Thyroid gland (tissue), 4 donors: ENCODE measurements at regions not wholly inside any gene's neighbourhood (a gene's known extent, or its start where the extent isn't known, plus 50 kb on each side); places are given as distances from the start of the nearest gene placed in this dataset.
"Not testable (repeated sequence)": the region's sequence is repeated elsewhere in the genome, so short reads cannot be mapped to it uniquely, and the experiment has no call there.

ENCODE experiments used
- DNase-seq, 2 donors: peaks; one replicate each; pipeline ENCODE4 v3.0.0-alpha.2; 2019
- H3K27ac ChIP-seq, 3 donors: fragments of 200-600 bp; sonication (generic); 1 replicate in 2 of 3; 2 replicates in 1 of 3; pipeline ENCODE4 v1.5.1; 2016 to 2019; ENCODE audit warnings: mild to moderate bottlenecking in 1 of 3, moderate library complexity in 1 of 3
- H3K27me3 ChIP-seq: fragments of 200-600 bp; sonication (generic); one replicate; pipeline ENCODE4 v1.5.1; 2019
- H3K36me3 ChIP-seq, 2 donors: fragments of 200-600 bp; sonication (generic); one replicate each; pipeline ENCODE4 v1.5.1; 2016 to 2019
- H3K4me1 ChIP-seq, 2 donors: fragments of 200-600 bp; sonication (generic); one replicate each; pipeline ENCODE4 v1.5.1; 2017 to 2019
- H3K4me3 ChIP-seq, 3 donors: fragments of 200-600 bp; sonication (generic); replicated peaks in 1 of 3; 1 replicate in 2 of 3; 2 replicates in 1 of 3; pipeline ENCODE4 v1.5.1; 2016; ENCODE audit warnings: mild to moderate bottlenecking in 1 of 3
- H3K9me3 ChIP-seq: fragments of 200-600 bp; sonication (generic); one replicate; pipeline ENCODE4 v1.5.1; 2017
- POLR2A ChIP-seq, 2 donors: fragments of 450-650 bp; IDR thresholded peaks; one replicate each; pipeline ENCODE4 v1.6.1; 2017; ENCODE audit warnings: antibody characterized with exemption in 2 of 2, mild to moderate bottlenecking in 2 of 2, moderate library complexity in 1 of 2
- WGBS, 2 donors: methylation state at CpG; one replicate each; pipeline ENCODE4 v1.1.5; 2017; 5-methylcytosine and 5-hydroxymethylcytosine counted together
- intact Hi-C: fragments of 100-400 bp; cut with DNase I; formaldehyde crosslinking; loops from one replicate; pipeline ENCODE4 v1.15.1; 2023
- TF ChIP-seq, protein P1 (sequence below), 6 experiments: fragments of 200-600 bp in 3 of 6; fragments of 450-650 bp in 3 of 6; sonication (generic) in 3 of 6; IDR thresholded peaks; one replicate each; pipeline ENCODE4 v1.5.1; 2016 to 2019; ENCODE audit warnings: antibody characterized with exemption in 6 of 6, mild to moderate bottlenecking in 2 of 6, inconsistent platforms in 1 of 6, moderate library complexity in 1 of 6

DNA sequence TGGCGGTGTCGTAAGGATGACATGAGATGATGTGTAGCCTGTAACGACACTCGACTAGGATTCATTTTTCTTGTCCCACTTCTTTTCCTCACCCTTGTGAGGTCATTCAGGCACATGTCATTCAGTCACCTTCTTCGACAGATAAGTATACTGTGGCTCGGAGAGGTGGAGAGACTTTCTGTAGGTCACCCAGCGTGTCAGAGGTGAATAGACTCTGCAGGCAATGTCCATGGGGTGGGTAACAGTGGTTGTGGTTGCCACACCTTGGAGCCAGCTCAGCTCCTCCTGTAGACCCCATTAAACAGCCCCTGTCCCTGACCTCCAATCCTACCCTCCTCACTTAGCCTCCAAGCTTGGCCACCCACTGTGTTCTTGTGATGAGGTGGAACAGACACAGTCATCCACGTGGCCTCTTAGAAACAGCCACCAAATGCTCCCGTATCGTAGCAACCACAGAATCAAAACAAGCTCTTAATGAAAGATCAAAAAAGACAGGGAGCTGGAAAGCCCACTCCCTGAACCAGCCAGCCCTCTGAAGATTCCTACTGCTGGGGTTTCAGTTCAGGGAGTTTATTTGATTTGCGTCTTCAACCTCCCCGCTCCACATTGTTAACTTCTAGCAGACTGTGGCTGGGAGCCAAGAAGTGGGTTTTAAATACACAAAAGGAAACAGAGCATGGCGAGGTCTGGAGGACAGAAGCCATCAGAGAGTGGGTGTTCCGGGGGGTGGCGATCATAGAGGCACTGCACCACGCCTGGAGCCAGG, 89.0 kb upstream of the GRK3 start:
- H3K36me3 ChIP-seq, result no peaks in the 10 kb centered on the region
- H3K4me3 ChIP-seq, result no peak overlapping the region
- TF ChIP-seq, protein P1, sequence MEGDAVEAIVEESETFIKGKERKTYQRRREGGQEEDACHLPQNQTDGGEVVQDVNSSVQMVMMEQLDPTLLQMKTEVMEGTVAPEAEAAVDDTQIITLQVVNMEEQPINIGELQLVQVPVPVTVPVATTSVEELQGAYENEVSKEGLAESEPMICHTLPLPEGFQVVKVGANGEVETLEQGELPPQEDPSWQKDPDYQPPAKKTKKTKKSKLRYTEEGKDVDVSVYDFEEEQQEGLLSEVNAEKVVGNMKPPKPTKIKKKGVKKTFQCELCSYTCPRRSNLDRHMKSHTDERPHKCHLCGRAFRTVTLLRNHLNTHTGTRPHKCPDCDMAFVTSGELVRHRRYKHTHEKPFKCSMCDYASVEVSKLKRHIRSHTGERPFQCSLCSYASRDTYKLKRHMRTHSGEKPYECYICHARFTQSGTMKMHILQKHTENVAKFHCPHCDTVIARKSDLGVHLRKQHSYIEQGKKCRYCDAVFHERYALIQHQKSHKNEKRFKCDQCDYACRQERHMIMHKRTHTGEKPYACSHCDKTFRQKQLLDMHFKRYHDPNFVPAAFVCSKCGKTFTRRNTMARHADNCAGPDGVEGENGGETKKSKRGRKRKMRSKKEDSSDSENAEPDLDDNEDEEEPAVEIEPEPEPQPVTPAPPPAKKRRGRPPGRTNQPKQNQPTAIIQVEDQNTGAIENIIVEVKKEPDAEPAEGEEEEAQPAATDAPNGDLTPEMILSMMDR (IDR thresholded peaks at IDR 0.05), result no peak
- no peak for TF ChIP-seq POLR2A (IDR thresholded peaks at IDR 0.05)
- intact Hi-C loops, result loop anchor here (10.0 kb wide), 1 partner anchor 89 kb away; the partner anchor contains the start of gene GRK3
- H3K27me3 ChIP-seq, result no peaks in the 10 kb centered on the region
- H3K4me1 ChIP-seq, result peaks cover 22 to 23% of the 10 kb centered on the region in 2 donors
- H3K9me3 ChIP-seq, result no peaks in the 10 kb centered on the region
- peak; percentile 97 for DNase-seq
- 37 to 42% methylated on average over 16 of the region's 16 CpGs for WGBS, 2 donors
- peak overlapping the region; percentile 44 to 70 (median 66) for H3K27ac ChIP-seq

DNA sequence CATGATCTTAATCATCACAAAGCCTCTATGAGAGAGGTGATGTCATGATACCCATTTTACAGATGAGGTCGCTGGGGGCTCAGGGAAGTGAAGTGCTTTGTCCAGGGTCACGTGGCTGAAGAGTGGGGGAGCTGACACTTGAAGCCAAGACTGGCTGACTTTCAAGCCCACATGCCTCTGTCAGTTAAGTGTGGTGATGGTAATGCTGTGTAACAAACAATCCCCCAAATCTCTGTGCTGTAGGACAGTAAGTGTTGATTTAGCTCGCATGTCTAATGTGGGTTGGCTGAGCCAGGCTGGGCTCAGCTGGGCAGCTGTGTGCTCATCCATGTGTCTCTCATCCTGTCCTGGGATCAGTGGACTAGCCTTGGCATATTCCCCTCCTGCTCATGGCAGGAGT, 87.1 kb upstream of the GRK3 start:
- Histone ChIP-seq H3K27ac (no peak overlapping the region), H3K4me3 (no peak overlapping the region), H3K27me3 (no peaks in the 10 kb centered on the region), H3K36me3 (no peaks in the 10 kb centered on the region), H3K9me3 (no peaks in the 10 kb centered on the region), H3K4me1 (peaks cover 23 to 24% of the 10 kb centered on the region in 2 donors)
- no peak for TF ChIP-seq POLR2A (IDR thresholded peaks at IDR 0.05)
- TF ChIP-seq, protein P1 (IDR thresholded peaks at IDR 0.05), result no peak
- DNase-seq, result no peak
- WGBS, 2 donors, result 93 to 100% methylated on average over 3 of the region's 3 CpGs
- intact Hi-C loops, result loop anchor here (10.0 kb wide), 1 partner anchor 87 kb away; the partner anchor contains the start of gene GRK3

DNA sequence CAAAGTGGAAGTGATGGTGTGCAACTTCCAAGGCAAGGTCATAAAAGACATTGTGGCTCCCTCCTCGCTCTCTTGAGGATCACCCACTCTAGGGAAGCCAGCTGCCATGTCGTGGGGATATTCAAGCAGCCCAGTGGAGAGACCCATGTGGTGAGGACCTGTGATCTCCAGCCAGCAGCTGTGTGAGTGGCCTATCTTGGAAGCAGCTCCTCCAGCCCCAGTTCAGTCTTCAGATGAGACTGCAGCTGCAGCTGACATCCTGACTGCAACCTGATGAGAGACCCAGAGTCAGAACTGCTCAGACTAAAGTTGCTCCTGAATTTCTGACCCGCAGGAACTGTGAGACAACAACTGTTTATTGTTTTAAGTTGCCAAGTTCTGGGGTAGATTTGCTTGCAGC, 86.4 kb upstream of the GRK3 start:
- H3K27ac ChIP-seq, result no peak overlapping the region

DNA sequence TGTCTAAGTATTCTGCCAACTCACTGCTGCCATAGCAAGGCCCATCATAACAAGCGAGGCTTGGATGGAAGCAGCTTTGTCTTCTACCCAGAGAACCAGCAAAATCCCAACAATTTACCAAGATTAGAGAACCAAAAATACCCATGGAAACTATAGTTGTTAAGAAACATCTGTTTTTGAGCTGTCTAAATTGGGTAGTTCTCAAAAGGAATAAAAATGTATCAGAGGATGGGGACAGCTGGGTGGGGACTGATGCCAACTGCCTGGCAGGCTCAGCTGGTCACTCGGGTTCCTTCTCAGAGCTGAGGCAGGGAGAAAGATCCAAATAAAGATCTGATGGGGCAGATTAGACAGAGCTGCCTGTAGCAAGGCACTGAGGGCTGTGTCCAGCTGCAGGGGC, 85.9 kb upstream of the GRK3 start:
- Histone ChIP-seq H3K27me3 (no peaks in the 10 kb centered on the region), H3K36me3 (no peaks in the 10 kb centered on the region), H3K4me1 (peaks cover 33 to 35% of the 10 kb centered on the region in 2 donors), H3K27ac (no peak overlapping the region), H3K9me3 (no peaks in the 10 kb centered on the region), H3K4me3 (no peak overlapping the region)
- intact Hi-C loops, result loop anchor here (10.0 kb wide), 1 partner anchor 86 kb away; the partner anchor contains the start of gene GRK3
- TF ChIP-seq, protein P1 (IDR thresholded peaks at IDR 0.05), result no peak
- no peak for TF ChIP-seq POLR2A (IDR thresholded peaks at IDR 0.05)
- no peak for DNase-seq
- WGBS, 2 donors, result 58 to 76% methylated on average over 2 of the region's 2 CpGs

More for the DNA sequence above, 86.4 kb upstream of the GRK3 start:
- intact Hi-C loops, result loop anchor here (10.0 kb wide), 1 partner anchor 87 kb away; the partner anchor contains the start of gene GRK3
- WGBS, 2 donors, result 92 to 97% methylated on average over 3 of the region's 3 CpGs
- no peak overlapping the region for H3K4me3 ChIP-seq
- H3K36me3 ChIP-seq, result no peaks in the 10 kb centered on the region
- H3K9me3 ChIP-seq, result no peaks in the 10 kb centered on the region
- peaks cover 29 to 31% of the 10 kb centered on the region in 2 donors for H3K4me1 ChIP-seq
- TF ChIP-seq, protein P1 (IDR thresholded peaks at IDR 0.05), result no peak
- TF ChIP-seq POLR2A (IDR thresholded peaks at IDR 0.05), result no peak
- no peaks in the 10 kb centered on the region for H3K27me3 ChIP-seq
- no peak for DNase-seq

DNA sequence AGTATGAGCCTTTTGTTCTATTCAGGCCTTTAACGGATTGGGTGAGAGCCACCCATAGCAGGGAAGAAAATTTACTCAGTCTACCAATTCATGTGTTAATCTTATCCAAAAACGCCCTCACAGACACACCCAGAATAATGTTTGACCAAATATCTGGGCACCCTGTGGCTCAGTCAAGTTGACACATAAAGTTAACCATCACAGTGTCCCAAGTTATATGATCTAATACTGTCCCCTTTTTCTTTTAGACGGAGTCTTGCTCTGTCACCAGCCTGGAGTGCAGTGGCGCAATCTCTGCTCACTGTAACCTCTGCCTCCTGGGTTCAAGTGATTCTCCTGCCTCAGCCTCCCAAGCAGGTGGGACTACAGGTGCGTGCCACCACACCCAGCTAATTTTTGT, 83.6 kb upstream of the GRK3 start:
- intact Hi-C loops, H3K27ac ChIP-seq, DNase-seq, H3K4me3 ChIP-seq, H3K9me3 ChIP-seq, H3K27me3 ChIP-seq, H3K36me3 ChIP-seq: not testable (repeated sequence)
- 95 to 97% methylated on average over 5 of the region's 5 CpGs for WGBS, 2 donors
- peaks cover 32 to 33% of the 10 kb centered on the region in 2 donors for H3K4me1 ChIP-seq
